Thymus (tissue), 11 donors: ENCODE measurements at regions not wholly inside any gene's neighbourhood (a gene's known extent, or its start where the extent isn't known, plus 50 kb on each side); places are given as distances from the start of the nearest gene placed in this dataset.

ENCODE experiments used
- DNase-seq, 9 donors: peaks; one replicate each; pipeline ENCODE4 v3.0.0-alpha.2; 2013; ENCODE audit warnings: low spot score in 9 of 9, low read depth in 6 of 9, missing footprints in 1 of 9
- H3K27ac ChIP-seq, 2 donors: one replicate each; pipeline ENCODE4 v1.5.1; 2013; ENCODE audit warnings: control low read depth in 1 of 2, low read depth in 1 of 2, low read length in 1 of 2, mild to moderate bottlenecking in 1 of 2, moderate library complexity in 1 of 2
- H3K27me3 ChIP-seq, 2 donors: one replicate each; pipeline ENCODE4 v1.5.1; 2013; ENCODE audit warnings: low read length in 1 of 2; ENCODE audit not compliant: control insufficient read depth in 2 of 2, insufficient read depth in 1 of 2
- H3K36me3 ChIP-seq, 2 donors: one replicate each; pipeline ENCODE4 v1.5.1; 2013; ENCODE audit warnings: low read length in 1 of 2, mild to moderate bottlenecking in 1 of 2, moderate library complexity in 1 of 2; ENCODE audit not compliant: control insufficient read depth in 2 of 2, insufficient read depth in 2 of 2
- H3K4me1 ChIP-seq, 2 donors: one replicate each; pipeline ENCODE4 v1.5.1; 2013; ENCODE audit warnings: low read length in 2 of 2; ENCODE audit not compliant: control insufficient read depth in 2 of 2, insufficient read depth in 2 of 2
- H3K4me3 ChIP-seq, 2 donors: one replicate each; pipeline ENCODE4 v1.5.1; 2013; ENCODE audit warnings: low read length in 2 of 2, control low read depth in 1 of 2, mild to moderate bottlenecking in 1 of 2
- H3K9me3 ChIP-seq, 2 donors: one replicate each; pipeline ENCODE4 v1.5.1; 2013; ENCODE audit warnings: low read length in 1 of 2, mild to moderate bottlenecking in 1 of 2; ENCODE audit not compliant: control insufficient read depth in 2 of 2, insufficient read depth in 1 of 2
- WGBS: extraction: QIAGEN DNeasy Blood & Tissue Kit; methylation state at CpG from one replicate; pipeline ENCODE4 v1.1.7; 2013; 5-methylcytosine and 5-hydroxymethylcytosine counted together
- donor health status: healthy.

DNA sequence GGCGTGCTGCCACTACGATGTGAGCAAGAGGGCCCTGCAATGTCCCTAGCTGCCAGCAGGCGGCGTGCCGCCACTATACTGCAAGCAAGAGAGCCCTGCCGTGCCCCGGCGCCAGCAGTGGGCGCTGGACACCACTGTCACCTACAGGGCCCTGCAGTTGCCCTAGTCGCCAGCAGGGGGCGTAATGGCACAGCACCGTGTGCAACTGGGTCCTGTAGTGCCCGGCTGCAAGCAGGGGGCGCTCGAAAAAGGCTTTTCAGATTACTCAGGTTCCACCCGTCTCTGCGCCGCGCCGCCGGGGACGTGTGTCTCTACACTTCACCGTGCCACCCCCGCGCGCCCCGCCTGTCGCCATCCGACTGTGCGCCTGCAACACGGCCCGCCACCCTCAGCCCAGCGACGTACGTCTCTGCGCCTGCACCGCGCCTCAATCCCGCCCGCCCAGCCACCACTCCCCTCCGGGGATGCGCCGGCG, 1356.9 kb downstream of the TMEM121 start:
- 81% methylated on average over 44 of the region's 44 CpGs for WGBS
- H3K27me3 ChIP-seq, result no peaks in the 10 kb centered on the region
- H3K36me3 ChIP-seq, result no peaks in the 10 kb centered on the region
- H3K27ac ChIP-seq, result no peak overlapping the region
- DNase-seq, result no peak
- H3K4me1 ChIP-seq, result peaks cover 3 to 4% of the 10 kb centered on the region in 2 donors
- peaks cover 0 to 8% of the 10 kb centered on the region in 2 donors for H3K9me3 ChIP-seq
- H3K4me3 ChIP-seq, result no peak overlapping the region
